NK-92 treated with Interleukin-12 subunit alpha and Interleukin-12 subunit beta, amount 100 ng/mL, for 24 hours (cell line): ENCODE measurements at regions not wholly inside any gene's neighbourhood (a gene's known extent, or its start where the extent isn't known, plus 50 kb on each side); places are given as distances from the start of the nearest gene placed in this dataset.

Experiments used
- DNase-seq: peaks from one replicate; lab custom pipeline; 2025; lab: John Stamatoyannopoulos, UW

DNA sequence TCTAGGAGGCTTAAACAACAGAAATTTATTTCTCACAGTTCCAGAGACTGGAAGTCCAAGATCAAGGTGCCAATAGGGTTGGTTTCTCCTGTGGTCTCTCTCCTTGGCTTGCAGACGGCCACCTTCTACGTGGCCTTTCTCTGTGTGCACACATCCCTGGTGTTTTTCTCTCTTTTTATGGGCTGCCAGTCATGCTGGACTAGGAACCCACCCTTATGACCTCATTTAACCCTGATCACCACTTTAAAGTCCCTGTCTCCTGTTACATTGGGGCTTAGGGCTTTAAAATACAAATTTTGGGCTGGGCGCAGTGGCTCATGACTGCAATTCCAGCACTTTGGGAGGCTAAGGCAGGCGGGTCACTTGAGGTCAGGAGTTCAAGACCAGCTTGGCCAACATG, 157.1 kb downstream of the TLE1 start:
- no peak for DNase-seq

DNA sequence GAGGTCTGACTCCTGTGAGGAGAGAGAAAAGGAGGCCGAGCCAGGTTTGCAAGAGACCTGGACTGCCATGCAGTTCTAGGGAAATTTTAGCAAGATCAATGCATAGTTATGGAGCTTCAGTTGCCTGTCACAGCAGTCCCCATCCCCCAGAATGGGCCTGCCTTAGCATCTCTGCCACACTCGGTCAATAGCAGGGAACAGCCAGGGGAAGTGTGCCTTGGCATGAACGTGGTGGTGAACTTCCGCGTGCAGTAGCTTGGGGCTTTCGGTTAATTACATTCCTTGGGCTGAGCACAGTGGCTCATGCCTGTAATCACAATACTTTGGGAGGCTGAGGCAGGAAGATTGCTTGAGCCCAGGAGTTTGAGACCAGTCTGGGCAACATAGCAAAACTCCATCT, 157.8 kb downstream of the TLE1 start:
- no peak for DNase-seq

DNA sequence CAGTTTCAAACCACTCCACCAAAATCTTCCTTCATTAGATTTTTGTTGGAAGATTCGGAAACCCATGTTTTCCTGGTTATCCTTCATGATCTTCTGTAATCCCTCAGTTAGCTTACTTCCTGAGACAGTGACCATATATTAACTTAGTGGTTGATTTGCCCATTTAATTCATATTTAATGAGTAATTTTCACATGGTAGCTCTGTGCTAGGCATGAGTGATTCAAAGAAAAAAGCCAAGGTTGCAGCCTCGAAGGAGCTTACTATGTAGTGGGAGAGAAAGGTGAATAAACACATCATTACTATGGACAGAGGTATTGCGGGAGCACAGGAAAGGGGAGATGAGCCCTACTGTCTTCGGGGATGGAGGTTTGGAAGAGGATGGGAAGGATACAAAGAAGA, 158.5 kb downstream of the TLE1 start:
- DNase-seq: no peak

DNA sequence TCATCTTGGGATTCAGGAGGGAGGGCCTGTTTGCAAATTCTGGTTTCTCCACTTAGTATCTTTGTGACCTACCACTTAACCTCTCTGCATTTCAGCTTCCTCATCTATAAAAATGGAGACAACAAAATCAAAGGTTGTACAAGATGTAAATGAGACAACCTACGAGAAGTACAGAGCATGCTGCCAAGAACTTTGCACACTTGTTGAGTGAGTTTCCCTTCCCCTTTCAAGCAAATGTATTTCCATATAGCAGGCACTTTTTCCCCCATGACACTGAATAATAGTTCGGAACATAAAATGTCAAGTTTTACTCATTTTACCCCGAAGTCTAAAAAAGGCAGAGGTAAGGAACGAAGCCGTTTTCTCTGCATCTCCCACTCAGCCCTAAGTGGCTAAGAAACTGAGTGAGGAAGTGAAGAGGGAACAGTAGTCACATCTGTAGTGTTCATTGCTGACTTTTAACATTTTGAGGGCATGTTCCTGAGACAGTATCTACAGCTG, 159.0 kb downstream of the TLE1 start:
- DNase-seq: no peak

DNA sequence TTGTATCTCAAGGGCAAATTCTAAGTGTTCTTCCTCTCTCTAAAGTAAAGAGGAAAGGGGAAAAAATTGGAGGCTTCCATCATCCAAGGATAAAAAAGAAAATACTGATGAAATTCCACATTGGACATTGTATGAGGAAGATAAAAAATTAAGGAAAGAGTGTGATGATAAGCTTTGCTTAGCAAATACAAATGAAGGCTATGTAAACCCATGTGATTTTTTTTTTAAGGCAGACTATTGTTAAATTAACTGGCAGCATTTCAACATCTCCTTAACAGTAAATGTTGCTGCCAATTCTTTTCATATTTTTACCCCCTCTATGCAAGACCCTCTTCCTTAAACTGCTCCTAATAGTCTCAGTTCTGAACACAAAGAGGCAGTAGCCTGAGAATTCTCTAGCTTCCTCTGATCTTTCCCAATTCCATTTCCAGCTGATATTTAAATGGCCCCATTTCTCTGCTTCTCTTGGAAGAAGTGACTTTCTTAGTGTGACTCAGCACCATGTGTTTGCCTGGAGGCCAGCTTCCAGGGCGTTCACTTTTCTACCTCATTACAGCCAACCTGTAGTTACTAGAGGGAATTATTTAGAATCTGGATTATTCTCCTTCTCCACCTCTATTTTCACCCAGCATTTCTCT, 159.7 kb downstream of the TLE1 start:
- no peak for DNase-seq

DNA sequence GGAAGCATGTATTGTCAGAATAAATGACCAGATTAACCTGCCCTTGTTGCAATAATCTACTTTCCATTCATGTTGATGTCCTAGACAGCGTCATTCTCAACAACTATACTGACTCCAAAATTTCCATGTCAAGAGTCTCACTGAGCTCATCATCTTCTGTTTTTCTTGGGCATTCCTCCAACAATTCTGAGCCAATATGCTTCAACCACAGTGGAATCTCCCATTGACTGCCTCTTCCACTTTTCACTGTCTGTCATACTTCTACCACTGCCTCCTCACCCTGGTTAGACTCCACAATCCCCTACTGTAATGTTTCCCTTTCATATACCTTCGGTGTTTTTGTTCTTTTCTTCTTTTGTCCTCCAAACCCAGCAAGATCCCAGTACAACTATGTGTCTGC, 162.8 kb downstream of the TLE1 start:
- DNase-seq: no peak

DNA sequence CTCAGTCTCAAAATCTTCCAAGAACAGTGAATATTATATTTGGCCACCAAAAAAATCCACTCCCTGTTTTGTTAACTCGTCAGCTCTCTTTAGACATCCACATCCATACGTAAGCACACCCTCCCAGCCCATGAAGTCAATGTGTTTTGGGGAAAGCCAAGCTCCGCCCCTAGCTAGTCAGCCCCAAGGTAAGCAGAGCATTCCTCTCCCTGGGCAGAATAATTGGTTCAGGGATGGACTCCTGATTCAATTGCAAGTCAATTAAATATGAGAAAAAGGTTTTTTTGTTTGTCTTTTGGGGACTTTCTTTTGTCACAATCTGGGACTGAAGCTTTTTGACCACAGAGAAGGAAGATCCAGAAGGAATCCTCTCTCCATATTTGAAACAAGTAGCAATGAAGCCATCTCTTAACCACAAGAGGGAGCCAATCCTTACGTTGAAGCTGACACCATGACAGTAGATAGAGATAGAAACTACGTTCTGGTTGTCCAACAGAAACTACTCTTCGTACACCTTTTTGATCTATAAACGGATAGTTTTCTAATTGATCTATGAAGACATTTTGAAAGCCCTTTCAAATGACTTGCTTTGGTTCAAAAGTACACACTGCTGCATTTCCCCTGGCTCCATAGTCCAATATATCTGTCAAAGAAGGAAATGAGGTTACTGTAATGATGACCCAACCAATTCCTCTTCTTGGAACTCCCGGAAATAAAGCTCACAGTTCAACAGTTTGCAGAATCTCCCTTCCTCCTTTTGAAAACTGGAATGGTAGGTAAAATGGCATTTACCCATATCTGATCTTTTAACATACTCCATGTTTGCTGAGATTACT, 166.4 kb downstream of the TLE1 start:
- no peak for DNase-seq

DNA sequence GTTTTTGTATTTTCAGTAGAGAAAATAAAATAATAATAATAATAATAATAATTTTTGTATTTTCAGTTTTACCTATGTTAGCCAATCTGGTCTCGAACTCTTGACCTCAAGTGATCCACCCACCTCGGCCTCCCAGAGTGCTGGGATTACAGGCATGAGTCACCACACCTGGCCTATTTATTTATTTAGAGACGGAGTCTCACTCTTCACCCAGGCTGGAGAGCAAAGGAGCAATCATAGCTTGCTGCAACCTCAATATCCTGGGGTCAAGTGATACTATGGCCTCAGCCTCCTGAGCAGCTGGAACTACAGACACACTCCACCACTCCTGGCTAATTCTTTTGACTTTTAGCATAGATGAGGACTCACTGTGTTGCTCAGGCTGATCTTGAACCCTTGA, 167.5 kb downstream of the TLE1 start:
- DNase-seq: no peak

DNA sequence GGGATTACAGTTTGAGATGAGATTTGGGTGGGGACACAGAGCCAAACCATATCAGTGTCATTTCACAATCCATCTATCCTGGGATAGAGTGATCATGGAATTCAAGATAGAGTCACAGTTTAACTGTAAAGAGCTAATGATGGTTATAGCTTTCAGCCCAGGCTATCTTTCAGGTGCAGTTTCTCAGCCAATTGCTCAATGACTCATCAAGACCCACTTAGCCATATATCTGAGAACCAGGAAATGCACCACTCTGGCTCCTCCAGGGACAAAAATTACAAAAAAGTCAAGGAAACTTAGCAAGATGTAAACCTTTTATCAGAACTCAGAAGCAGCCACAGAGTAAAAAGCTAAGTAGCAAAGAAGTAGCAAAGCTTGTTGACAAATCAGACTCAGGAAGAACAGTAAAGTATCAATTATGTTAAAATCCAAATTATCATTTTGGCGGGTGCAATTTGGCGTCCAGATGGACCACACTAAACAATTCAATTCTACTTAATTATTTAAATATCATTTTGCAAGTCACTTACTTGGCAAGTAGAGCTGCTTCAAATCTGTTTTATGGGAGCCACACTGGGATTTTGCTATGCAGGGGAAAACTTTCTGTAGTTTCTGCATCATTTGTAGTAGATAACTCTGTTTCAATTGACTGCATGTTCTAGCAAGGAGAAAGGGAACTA, 169.4 kb downstream of the TLE1 start:
- no peak for DNase-seq

DNA sequence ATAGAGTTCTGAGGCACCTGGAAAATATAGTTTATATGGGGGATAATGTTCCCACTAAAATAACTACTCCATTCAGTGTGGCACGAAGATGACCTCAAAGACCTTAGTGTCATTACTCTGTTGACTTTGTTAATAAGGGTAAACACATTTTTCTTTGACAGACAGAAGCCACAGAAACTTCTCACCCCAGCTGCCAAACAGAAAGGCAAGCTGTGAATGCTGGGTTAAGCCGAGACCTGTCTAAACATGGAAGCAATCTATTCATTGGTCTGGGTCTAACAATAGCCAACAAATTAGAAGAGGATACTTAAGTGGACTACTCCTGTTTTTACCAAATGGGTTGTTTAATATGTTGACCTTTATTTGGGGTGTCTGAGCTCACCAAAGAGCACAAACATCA, 171.4 kb downstream of the TLE1 start:
- no peak for DNase-seq

DNA sequence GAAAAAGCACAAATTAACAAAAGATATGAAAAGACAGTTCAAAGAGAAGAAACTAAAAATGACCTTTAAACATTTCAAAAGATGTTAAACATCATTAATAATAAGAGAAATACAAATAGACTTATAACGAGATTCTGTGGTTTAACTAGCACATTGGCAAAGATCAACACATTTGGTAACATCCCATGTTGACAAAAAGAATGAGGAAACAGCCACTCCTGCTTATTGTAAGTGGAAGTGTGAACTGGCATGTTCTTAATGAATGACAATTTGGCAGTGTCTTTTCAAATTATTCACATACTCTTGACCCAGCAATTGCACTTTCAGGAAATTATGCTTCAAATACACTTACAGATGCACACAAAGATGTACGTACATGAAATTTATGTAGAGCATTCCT, 176.3 kb downstream of the TLE1 start:
- no peak for DNase-seq

DNA sequence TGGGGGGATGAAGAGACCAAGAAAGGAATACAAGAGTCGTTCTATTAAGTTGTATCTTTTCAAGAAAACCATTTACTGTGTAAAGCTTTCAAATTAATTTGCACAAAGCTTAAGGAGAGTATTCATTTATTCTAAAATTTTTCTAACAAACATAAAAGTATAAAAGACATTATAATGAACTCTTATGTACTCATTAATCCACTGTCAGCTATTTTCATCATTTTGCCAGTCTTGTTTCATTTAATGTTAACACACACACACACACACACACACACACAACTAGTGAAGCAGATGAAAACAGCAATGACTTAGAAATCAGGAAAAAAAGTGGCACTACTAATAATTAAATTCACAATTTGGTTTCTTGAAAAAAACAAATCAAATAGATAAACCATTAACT, 176.7 kb downstream of the TLE1 start:
- no peak for DNase-seq

DNA sequence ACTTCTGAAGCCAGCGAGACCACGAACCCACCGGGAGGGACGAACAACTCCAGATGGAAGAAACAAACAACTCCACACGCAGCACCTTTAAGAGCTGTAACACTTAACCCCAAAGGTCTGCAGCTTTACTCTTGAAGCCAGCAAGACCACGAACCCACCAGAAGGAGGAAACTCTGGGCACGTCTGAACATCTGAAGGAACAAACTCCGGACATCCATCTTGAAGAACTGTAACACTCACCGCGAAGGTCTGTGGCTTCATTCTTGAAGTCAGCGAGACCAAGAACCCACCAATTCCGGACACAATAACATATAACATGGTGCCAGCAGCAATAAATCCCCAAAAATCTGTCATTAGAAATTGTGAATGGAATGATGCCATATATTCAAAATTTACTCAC, 180.9 kb downstream of the TLE1 start:
- DNase-seq: no peak

DNA sequence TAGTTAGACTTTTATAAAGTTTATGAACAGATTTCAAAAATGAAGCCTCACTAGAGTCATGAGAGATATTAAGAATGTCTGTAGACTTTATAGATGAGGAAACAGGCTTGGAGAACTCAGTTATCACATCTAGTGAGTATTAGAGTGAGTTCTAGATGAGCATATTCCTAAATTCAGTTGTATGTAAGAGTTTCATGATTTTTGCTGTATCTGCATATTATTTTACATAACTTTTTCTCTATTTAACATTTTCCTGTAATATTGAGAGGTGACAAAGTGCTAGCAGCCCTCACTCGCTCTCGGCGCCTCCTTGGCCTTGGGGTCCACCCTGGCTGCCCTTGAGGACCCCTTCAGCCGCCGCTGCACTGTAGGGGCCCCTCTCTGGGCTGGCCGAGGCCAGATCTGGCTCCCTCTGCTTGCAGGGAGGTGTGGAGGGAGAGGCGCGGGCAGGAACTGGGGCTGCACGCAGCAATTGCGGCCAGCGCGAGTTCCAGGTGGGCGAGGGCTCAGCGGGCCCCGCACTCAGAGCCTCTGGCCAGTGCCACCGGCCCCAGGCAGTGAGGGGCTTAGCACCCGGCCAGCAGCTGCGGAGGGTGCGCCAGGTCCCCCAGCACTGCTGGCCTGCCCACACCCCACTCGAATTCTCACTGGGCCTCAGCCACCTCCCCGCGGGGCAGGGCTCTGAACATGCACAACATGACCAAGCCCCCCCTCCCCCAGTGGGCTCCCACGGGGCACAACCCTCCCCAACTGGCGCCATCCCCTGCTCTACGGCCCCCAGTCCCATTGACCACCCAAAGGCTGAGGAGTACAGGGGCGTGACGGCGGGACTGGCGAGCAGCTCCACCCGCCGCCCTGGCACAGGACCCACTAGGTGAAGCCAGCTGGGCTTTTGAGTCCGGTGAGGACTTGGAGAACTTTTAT, 182.1 kb downstream of the TLE1 start:
- no peak for DNase-seq

DNA sequence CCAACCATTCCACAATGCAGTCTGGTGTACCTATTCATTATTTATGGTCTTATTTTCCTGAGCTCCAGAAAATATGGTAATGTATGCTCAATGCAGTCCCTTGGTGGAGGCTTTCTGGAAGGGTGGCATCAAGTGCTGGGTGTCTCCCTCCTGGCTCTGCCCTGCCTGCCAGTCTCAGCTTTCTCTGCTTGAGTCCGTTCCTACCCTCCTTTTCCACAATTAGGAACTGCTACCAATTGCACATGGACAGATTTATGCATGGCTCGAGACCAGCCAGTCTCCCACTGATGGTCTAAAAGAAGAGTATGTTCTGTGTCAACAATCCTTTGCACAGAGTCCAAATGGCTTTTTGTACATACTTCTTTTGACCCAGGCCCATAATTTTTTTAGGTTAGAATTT, 189.8 kb downstream of the TLE1 start:
- no peak for DNase-seq

DNA sequence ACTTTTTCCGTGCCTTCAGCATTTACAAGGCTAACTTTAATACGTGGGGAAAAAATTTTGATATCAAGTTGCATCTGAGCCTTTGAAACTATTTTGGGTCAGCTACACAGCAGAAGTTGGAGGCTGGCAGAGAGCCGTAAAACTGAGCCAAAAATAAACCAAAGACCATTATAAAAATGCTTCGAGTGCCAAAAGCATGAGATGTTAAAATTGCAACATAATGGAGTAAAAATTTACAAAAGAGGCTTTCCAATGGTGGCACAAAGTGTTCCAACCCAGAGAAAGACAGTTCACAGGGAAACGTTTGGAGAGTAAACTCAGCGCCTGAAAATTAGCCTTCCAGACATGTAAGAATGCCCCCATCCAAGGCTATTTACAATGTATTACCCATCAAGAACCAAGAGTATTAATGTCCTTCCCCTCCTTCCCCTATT, 190.3 kb downstream of the TLE1 start:
- DNase-seq: no peak

DNA sequence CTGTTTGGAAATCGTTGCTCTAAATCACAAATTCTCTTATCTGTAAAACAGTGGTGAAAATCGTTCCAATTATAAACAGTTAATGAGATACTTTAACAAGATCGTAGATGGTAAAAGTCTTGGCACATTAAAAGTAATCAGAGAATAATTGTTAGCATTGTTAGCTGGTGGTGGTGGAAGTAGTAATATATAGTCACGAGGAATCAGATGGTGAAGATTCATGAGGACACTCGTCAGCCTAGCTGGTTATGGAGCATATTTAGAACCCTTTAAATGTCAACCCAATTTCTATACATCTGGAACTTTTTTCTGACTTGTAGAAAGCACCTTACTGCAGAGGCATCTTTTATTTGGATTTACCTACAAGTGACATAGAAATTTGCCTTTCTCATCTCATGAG, 190.8 kb downstream of the TLE1 start:
- DNase-seq: no peak

DNA sequence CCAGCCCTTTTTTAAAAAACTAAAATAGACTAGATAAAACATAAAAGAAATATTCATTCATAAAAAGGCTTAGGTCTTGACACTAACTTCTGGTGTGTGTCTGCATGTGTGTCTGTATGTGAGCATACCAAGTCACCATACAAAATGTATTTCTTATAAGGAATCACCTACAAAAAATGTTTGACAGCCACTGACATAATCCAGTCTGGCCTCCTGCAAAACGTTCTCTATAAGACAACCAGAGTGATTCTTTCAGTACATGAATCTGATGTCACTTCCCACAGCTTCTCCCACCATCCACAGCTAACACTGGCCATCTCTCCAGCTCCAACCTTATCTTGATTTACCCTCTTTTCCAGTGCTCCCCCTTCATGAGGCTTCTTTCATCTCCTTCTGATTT, 192.3 kb downstream of the TLE1 start:
- DNase-seq: no peak

DNA sequence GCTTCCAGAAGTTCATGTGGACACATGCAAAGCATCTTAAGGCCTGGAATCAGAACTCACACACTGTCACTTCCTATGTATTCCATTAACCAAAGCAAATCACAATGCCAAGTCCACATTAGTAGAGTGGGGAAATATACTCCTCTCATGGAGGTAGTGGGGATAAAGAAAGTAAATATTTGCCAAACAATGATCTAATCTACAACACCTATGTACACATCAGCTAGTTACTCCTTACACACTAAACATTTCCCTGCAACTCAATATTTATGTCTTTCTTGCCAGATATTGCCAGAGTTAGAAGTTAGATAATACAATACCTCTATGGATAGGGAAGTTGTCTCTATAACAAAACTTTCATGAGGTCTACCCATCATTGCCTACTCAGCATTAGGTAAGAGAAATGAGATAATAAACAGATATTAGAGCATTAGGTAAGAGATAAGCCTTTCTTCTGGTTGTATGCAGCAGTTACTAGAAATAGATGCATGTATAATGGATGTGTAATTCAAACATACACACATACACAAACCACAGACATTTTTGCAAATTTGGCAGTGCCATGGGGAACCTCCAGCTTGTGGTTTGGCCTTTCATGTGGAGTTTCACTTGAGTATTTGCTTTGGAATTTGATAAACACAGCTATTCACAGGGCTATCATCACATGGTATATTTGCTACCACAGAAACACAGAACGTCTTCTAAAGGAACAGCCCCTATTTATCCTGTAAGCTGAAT, 196.5 kb downstream of the TLE1 start:
- no peak for DNase-seq

DNA sequence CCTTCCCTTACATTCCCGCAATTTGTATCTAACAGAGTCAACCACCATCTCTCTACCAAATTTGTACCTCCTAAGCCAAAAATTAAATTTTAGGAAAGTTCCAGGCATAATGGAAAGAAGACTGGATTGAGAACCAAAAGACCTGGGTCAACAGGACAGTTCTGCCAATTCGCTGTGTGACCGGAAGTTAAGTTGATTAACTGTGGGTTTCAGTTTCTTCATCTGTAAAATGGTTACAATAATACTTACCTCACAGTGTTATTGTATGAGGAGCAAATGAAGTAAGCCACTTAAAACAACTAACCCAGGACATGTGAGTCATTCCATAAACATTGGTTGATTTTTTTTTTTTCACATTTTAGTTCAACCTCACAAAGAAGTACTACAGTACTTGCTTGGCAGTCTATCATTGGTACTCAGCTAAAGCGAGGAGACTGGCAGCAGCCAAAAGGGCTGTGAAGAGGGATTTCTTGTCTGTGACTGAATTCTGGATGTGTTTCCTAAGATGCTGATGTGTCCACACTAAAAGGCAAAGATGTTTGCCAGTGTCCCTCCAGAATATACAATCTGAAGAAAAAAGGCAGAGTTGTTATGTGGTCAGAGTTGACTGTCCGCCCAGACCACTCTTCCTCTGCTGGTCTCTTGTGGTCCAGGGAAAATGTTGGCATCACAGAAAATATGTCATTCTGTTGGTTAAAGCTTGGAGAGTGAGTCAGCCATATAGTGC, 198.6 kb downstream of the TLE1 start:
- no peak for DNase-seq

DNA sequence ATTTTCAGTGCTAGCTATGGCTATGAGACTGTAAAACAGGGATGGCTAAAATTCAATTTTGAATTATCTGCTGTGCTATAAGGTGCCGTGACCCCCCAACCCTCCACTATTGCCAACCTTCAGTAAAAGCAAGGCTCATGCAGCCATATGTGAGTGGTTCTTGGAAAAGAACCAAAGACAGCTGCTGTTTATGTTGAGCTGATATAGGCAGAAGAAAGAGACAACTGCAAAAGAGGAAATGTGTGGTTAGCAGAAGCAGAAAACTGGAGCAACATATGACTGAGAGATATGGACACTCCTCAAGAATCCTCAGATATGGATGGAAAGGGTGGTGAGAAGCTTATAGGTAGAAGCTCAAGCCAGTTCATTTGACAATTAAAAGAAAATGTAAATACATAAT, 200.3 kb downstream of the TLE1 start:
- DNase-seq: no peak
